HepG2 (cell line): ENCODE measurements at regions not wholly inside any gene's neighbourhood (a gene's known extent, or its start where the extent isn't known, plus 50 kb on each side); places are given as distances from the start of the nearest gene placed in this dataset.

ENCODE experiments used
- ATAC-seq: fragments of 200-7000 bp; cut with Tn5 transposase; 3 replicates; pipeline ENCODE4 v1.9.1; 2020; ENCODE audit warnings: mild to moderate bottlenecking, moderate library complexity
- BruUV-seq: library from RNA; stranded (reverse); fragments of 400-500 nt; replicated peaks from 2 replicates; lab custom pipeline; 2021; lab: Mats Ljungman, UMichigan
- CTCF ChIA-PET: fragments of 300-600 bp; formaldehyde crosslinking; extraction: SDS; loops from one replicate; lab custom pipeline; 2021; ENCODE audit warnings: low total read pairs, inconsistent platforms, low intra/inter-chr PET ratio; lab: Yijun Ruan, JAX
- POLR2A ChIA-PET: fragments of 350-600 bp; sonication (Branson Sonifier 250); formaldehyde crosslinking; loops from one replicate; lab custom pipeline; 2020; ENCODE audit warnings: antibody characterized with exemption, inconsistent platforms; lab: Yijun Ruan, JAX
- DNase-seq: peaks from one replicate; pipeline ENCODE4 v3.0.0-alpha.2; 2015; ENCODE audit warnings: low spot score
- FAIRE-seq: peaks from 3 replicates; lab custom pipeline; 2011; peaks lifted over from hg19 to GRCh38; lab: Jason Lieb, UNC
- H2AFZ ChIP-seq: one replicate; pipeline ENCODE4 v1.6.1; 2011; ENCODE audit warnings: low read length, inconsistent platforms
- H3K27ac ChIP-seq: fragments of 300-600 bp; 3 replicates; pipeline ENCODE4 v1.8.0; 2011; ENCODE audit warnings: mixed run types, mild to moderate bottlenecking, mixed read lengths, low read length, inconsistent platforms; ENCODE audit not compliant: insufficient read depth; ENCODE audit errors: extremely low read length
- H3K27me3 ChIP-seq, 2 experiments: fragments of 200-600 bp in 1 of 2; 2 replicates in 1 of 2; 3 replicates in 1 of 2; pipeline versions ENCODE4 v1.6.0 to v1.8.0; 2011; ENCODE audit warnings: low read length in 2 of 2, mild to moderate bottlenecking in 2 of 2, moderate library complexity in 2 of 2, inconsistent platforms in 1 of 2; ENCODE audit not compliant: insufficient read depth in 2 of 2, control insufficient read depth in 1 of 2
- H3K36me3 ChIP-seq, 2 experiments: fragments of 200-600 bp in 1 of 2; replicated peaks in 1 of 2; 2 replicates in 1 of 2; 3 replicates in 1 of 2; pipeline versions ENCODE4 v1.5.1 to v1.8.0; 2011; ENCODE audit warnings: low read length in 2 of 2, inconsistent platforms in 1 of 2; ENCODE audit not compliant: insufficient read depth in 2 of 2, control insufficient read depth in 1 of 2
- H3K4me1 ChIP-seq: 2 replicates; pipeline ENCODE4 v1.5.1; 2012; ENCODE audit warnings: low read length, inconsistent platforms; ENCODE audit not compliant: insufficient read depth
- H3K4me2 ChIP-seq: 2 replicates; pipeline ENCODE4 v1.6.0; 2011; ENCODE audit warnings: low read depth, low read length, inconsistent platforms
- H3K4me3 ChIP-seq, 3 experiments: fragments of 200-600 bp in 1 of 3; sonication (generic), shearing (Covaris generic) in 1 of 3; replicated peaks in 1 of 3; 2 replicates each; pipeline ENCODE4 v1.5.1; 2011 to 2016; ENCODE audit warnings: low read length in 3 of 3, inconsistent platforms in 2 of 3, low read depth in 2 of 3, mild to moderate bottlenecking in 2 of 3, control low read depth in 1 of 3, mixed read lengths in 1 of 3; ENCODE audit not compliant: insufficient read depth in 1 of 3
- H3K79me2 ChIP-seq: one replicate; pipeline ENCODE4 v1.6.1; 2011; ENCODE audit warnings: low read length, inconsistent platforms; ENCODE audit not compliant: insufficient read depth
- H3K9ac ChIP-seq: 2 replicates; pipeline ENCODE4 v1.6.0; 2011; ENCODE audit warnings: mild to moderate bottlenecking, low read depth, low read length, inconsistent platforms; ENCODE audit not compliant: insufficient read depth
- H3K9me3 ChIP-seq: 2 replicates; pipeline ENCODE4 v1.5.1; 2012; ENCODE audit warnings: mild to moderate bottlenecking, low read length
- H4K20me1 ChIP-seq: 2 replicates; pipeline ENCODE4 v1.6.0; 2011; ENCODE audit warnings: inconsistent platforms, mild to moderate bottlenecking, low read length, moderate library complexity; ENCODE audit not compliant: insufficient read depth
- CEBPB ChIP-seq: IDR thresholded peaks from 2 replicates; pipeline ENCODE4 v1.6.1; 2011; ENCODE audit warnings: low read depth, low read length, improper control_type of control experiment, borderline replicate concordance
- GTF3A ChIP-seq: sonication (generic); formaldehyde crosslinking; conservative IDR thresholded peaks from 2 replicates; pipeline ENCODE4 v1.4.0; 2020; ENCODE audit warnings: mild to moderate bottlenecking, missing genetic modification reagents
- PLRG1 ChIP-seq: fragments of 450-650 bp; conservative IDR thresholded peaks from 2 replicates; pipeline ENCODE4 v1.6.1; 2016
- RBM22 ChIP-seq: fragments of 200-400 bp; formaldehyde crosslinking; optimal IDR thresholded peaks from 2 replicates; pipeline ENCODE3; 2017; ENCODE audit warnings: mild to moderate bottlenecking, low read length, moderate library complexity
- SMARCE1 ChIP-seq: fragments of 450-650 bp; IDR thresholded peaks from 2 replicates; pipeline ENCODE4 v1.6.1; 2017; ENCODE audit warnings: borderline replicate concordance
- ZKSCAN1 ChIP-seq: fragments of 150-350 bp; IDR thresholded peaks from 2 replicates; pipeline ENCODE4 v1.6.1; 2014; ENCODE audit warnings: low read length
- ZNF501 ChIP-seq: sonication (generic); formaldehyde crosslinking; IDR thresholded peaks from 2 replicates; pipeline ENCODE4 v1.5.1; 2020; ENCODE audit warnings: mild to moderate bottlenecking, moderate library complexity, missing genetic modification reagents
- ZNF557 ChIP-seq: sonication (generic); formaldehyde crosslinking; IDR thresholded peaks from 2 replicates; pipeline ENCODE4 v1.4.0; 2020; ENCODE audit warnings: missing genetic modification reagents
- ZNF562 ChIP-seq: sonication (generic); formaldehyde crosslinking; IDR thresholded peaks from 2 replicates; pipeline ENCODE4 v1.8.0; 2022; ENCODE audit warnings: missing genetic modification reagents, borderline replicate concordance
- ZNF567 ChIP-seq: sonication (generic); formaldehyde crosslinking; IDR thresholded peaks from 2 replicates; pipeline ENCODE4 v1.8.1; 2023; ENCODE audit warnings: mild to moderate bottlenecking, missing genetic modification reagents, borderline replicate concordance
- WGBS: methylation state at CpG from one replicate; pipeline ENCODE4 v1.1.6; 2017; ENCODE audit warnings: low lambda C conversion rate; 5-methylcytosine and 5-hydroxymethylcytosine counted together
- in situ Hi-C: cut with HindIII; loops from 2 replicates; pipeline ENCODE4 v1.10.0; 2017; ENCODE audit warnings: low pct_unique_long_range_greater_than_20kb; ENCODE audit not compliant: extremely low pct_ligation_motif_present
- intact Hi-C: fragments of 100-400 bp; cut with micrococcal nuclease; formaldehyde crosslinking; loops from one replicate; pipeline ENCODE4 v1.10.0; 2022; ENCODE audit not compliant: unreplicated experiment
- TF ChIP-seq, protein P1 (sequence below): sonication (generic); formaldehyde crosslinking; IDR thresholded peaks from 2 replicates; pipeline ENCODE4 v1.8.1; 2023; ENCODE audit warnings: missing genetic modification reagents, mild to moderate bottlenecking, borderline replicate concordance
- TF ChIP-seq, protein P2 (sequence below): IDR thresholded peaks from 2 replicates; pipeline ENCODE4 v1.6.1; 2016; ENCODE audit warnings: mild to moderate bottlenecking, missing biosample characterization, missing genetic modification reagents
- TF ChIP-seq, protein P3 (sequence below): sonication (generic); formaldehyde crosslinking; IDR thresholded peaks from 2 replicates; pipeline ENCODE4 v1.8.0; 2022; ENCODE audit warnings: low read depth, missing genetic modification reagents
- TF ChIP-seq, protein P4 (sequence below): sonication (generic); formaldehyde crosslinking; conservative IDR thresholded peaks from 2 replicates; pipeline ENCODE4 v1.4.0; 2020; ENCODE audit warnings: missing genetic modification reagents
- TF ChIP-seq, protein P5 (sequence below): sonication (generic); formaldehyde crosslinking; IDR thresholded peaks from 2 replicates; pipeline ENCODE4 v1.9.0; 2021; ENCODE audit warnings: missing genetic modification reagents, mild to moderate bottlenecking, borderline replicate concordance

DNA sequence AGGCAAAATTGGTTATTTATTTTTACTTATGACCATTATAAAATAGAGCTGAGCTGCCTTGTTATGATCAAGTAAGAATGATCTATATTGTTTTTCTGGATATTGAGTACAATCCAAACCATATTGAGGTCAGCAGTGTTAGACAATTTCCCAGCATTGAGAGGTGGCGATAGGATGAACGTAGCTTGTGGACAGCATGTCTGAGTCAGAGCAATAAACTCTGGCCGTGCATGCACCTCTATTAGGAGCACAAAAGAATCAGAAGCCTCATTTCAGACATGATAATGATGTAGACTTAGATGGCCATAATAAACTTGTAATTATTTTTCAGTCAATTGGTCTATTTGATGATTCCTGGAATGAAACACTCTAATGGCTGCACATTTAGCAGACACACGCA, 491.6 kb downstream of the RIT2 start:
- Histone ChIP-seq H3K27me3 (no peaks in the 10 kb centered on the region), H4K20me1 (no peaks in the 10 kb centered on the region)
- WGBS: 40% methylated on average over 4 of the region's 4 CpGs
- in situ Hi-C loops: no loop called here
- TF ChIP-seq ZKSCAN1: no peak
- TF ChIP-seq ZNF557 (CRISPR knock-in tag): no peak
- TF ChIP-seq, protein P1, sequence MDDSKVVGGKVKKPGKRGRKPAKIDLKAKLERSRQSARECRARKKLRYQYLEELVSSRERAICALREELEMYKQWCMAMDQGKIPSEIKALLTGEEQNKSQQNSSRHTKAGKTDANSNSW: no peak
- TF ChIP-seq ZNF562 (CRISPR knock-in tag): no peak
- TF ChIP-seq CEBPB: no peak
- TF ChIP-seq PLRG1: no peak
- TF ChIP-seq, protein P2, sequence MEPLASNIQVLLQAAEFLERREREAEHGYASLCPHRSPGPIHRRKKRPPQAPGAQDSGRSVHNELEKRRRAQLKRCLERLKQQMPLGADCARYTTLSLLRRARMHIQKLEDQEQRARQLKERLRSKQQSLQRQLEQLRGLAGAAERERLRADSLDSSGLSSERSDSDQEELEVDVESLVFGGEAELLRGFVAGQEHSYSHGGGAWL (CRISPR knock-in tag): no peak
- TF ChIP-seq ZNF501 (CRISPR knock-in tag): no peak
- TF ChIP-seq, all 625 proteins: peak for 0
- Histone ChIP-seq H3K4me1 (no peaks in the 10 kb centered on the region), H3K4me3 (no peak overlapping the region), H3K36me3 (no peaks in the 10 kb centered on the region), H3K79me2 (no peaks in the 10 kb centered on the region), H3K9ac (no peak overlapping the region), H3K9me3 (no peaks in the 10 kb centered on the region), H3K4me2 (no peak overlapping the region), H3K27ac (no peak overlapping the region), H2AFZ (no peak overlapping the region)
- intact Hi-C loops: no loop called here
- no peak for DNase-seq
- no TSS peak for BruUV-seq
- ChIA-PET POLR2A (no interaction called here), CTCF (no interaction called here)
- FAIRE-seq: no peak
- ATAC-seq: no peak

DNA sequence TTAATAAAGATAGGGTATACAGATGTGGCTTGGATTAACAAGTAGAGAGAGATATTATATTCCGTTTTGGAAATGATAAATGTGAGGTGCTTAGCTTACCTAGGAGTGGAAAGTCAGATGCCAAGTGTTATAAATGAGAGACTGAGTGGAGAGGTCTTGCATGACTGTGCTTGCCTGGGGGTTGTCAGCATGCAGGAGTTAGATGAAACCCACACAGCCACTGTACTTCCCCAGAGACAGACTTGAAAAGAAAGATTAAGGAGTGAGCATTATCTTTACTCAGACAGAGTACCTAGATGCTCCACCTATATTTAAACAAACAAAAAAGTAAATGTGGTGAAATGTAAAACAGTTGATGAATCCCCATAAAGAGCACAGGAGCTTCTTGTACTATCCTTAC, 482.7 kb downstream of the RIT2 start:
- Histone ChIP-seq H3K79me2 (no peaks in the 10 kb centered on the region), H3K4me1 (no peaks in the 10 kb centered on the region), H3K4me2 (no peak overlapping the region), H3K9me3 (no peaks in the 10 kb centered on the region), H3K36me3 (no peaks in the 10 kb centered on the region), H3K4me3 (no peak overlapping the region), H2AFZ (no peak overlapping the region), H4K20me1 (no peaks in the 10 kb centered on the region), H3K27me3 (no peaks in the 10 kb centered on the region), H3K27ac (no peak overlapping the region), H3K9ac (no peak overlapping the region)
- no peak for FAIRE-seq
- TF ChIP-seq RBM22 (no peak), GTF3A (CRISPR knock-in tag) (no peak), ZNF567 (CRISPR knock-in tag) (no peak), SMARCE1 (no peak)
- TF ChIP-seq, protein P3, sequence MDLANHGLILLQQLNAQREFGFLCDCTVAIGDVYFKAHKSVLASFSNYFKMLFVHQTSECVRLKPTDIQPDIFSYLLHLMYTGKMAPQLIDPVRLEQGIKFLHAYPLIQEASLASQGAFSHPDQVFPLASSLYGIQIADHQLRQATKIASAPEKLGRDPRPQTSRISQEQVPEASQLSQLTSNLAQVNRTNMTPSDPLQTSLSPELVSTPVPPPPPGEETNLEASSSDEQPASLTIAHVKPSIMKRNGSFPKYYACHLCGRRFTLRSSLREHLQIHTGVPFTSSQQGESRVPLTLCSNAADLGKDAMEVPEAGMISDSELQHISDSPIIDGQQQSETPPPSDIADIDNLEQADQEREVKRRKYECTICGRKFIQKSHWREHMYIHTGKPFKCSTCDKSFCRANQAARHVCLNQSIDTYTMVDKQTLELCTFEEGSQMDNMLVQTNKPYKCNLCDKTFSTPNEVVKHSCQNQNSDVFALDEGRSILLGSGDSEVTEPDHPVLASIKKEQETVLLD (CRISPR knock-in tag): no peak
- TF ChIP-seq, protein P4, sequence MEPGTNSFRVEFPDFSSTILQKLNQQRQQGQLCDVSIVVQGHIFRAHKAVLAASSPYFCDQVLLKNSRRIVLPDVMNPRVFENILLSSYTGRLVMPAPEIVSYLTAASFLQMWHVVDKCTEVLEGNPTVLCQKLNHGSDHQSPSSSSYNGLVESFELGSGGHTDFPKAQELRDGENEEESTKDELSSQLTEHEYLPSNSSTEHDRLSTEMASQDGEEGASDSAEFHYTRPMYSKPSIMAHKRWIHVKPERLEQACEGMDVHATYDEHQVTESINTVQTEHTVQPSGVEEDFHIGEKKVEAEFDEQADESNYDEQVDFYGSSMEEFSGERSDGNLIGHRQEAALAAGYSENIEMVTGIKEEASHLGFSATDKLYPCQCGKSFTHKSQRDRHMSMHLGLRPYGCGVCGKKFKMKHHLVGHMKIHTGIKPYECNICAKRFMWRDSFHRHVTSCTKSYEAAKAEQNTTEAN (CRISPR knock-in tag): no peak
- TF ChIP-seq, protein P5, sequence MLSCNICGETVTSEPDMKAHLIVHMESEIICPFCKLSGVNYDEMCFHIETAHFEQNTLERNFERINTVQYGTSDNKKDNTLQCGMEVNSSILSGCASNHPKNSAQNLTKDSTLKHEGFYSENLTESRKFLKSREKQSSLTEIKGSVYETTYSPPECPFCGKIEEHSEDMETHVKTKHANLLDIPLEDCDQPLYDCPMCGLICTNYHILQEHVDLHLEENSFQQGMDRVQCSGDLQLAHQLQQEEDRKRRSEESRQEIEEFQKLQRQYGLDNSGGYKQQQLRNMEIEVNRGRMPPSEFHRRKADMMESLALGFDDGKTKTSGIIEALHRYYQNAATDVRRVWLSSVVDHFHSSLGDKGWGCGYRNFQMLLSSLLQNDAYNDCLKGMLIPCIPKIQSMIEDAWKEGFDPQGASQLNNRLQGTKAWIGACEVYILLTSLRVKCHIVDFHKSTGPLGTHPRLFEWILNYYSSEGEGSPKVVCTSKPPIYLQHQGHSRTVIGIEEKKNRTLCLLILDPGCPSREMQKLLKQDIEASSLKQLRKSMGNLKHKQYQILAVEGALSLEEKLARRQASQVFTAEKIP (CRISPR knock-in tag): no peak
- BruUV-seq: no TSS peak
- no peak for DNase-seq
- ATAC-seq: no peak
- intact Hi-C loops (no loop called here), in situ Hi-C loops (no loop called here)
- ChIA-PET POLR2A (no interaction called here), CTCF (no interaction called here)
- WGBS: 0% methylated on average over 1 of the region's 1 CpG
